Memory B cell (primary cell): ENCODE measurements at regions not wholly inside any gene's neighbourhood (a gene's known extent, or its start where the extent isn't known, plus 50 kb on each side); places are given as distances from the start of the nearest gene placed in this dataset.

Experiments used
- ATAC-seq: fragments of 150-1000 bp; cut with Tn5 transposase; 2 replicates; pipeline ENCODE4 v1.10.0; 2021; ENCODE audit warnings: low read depth, mild to moderate bottlenecking, moderate library complexity
- DNase-seq, 2 donors: peaks; one replicate each; pipeline ENCODE4 v3.0.0; 2022; ENCODE audit warnings: low spot score in 2 of 2
- H3K27ac Mint-ChIP-seq: one replicate; pipeline ENCODE4 v1.8.0; 2022; ENCODE audit warnings: mild to moderate bottlenecking, moderate library complexity, mixed read lengths
- H3K27me3 Mint-ChIP-seq: one replicate; pipeline ENCODE4 v1.8.0; 2022; ENCODE audit warnings: mixed read lengths
- H3K36me3 Mint-ChIP-seq: one replicate; pipeline ENCODE4 v1.8.0; 2022; ENCODE audit warnings: mild to moderate bottlenecking, mixed read lengths
- H3K4me1 Mint-ChIP-seq: one replicate; pipeline ENCODE4 v1.8.0; 2022; ENCODE audit warnings: mixed read lengths
- H3K4me3 Mint-ChIP-seq: one replicate; pipeline ENCODE4 v1.8.0; 2022; ENCODE audit warnings: mild to moderate bottlenecking, moderate library complexity, mixed read lengths
- H3K9me3 Mint-ChIP-seq: one replicate; pipeline ENCODE4 v1.8.0; 2022; ENCODE audit warnings: mixed read lengths

- Mint-ChIP-seq H3K36me3 (no peaks in the 10 kb centered on the region), H3K4me3 (no peak overlapping the region), H3K9me3 (peaks cover 4% of the 10 kb centered on the region), H3K4me1 (no peaks in the 10 kb centered on the region), H3K27me3 (peaks cover 17% of the 10 kb centered on the region), H3K27ac (no peak overlapping the region)
- ATAC-seq (no peak), DNase-seq (no peak)
Measured at GRCh38 chr16:9271841-9272240, 180.4 kb downstream of the HAPSTR1 start.

DNA sequence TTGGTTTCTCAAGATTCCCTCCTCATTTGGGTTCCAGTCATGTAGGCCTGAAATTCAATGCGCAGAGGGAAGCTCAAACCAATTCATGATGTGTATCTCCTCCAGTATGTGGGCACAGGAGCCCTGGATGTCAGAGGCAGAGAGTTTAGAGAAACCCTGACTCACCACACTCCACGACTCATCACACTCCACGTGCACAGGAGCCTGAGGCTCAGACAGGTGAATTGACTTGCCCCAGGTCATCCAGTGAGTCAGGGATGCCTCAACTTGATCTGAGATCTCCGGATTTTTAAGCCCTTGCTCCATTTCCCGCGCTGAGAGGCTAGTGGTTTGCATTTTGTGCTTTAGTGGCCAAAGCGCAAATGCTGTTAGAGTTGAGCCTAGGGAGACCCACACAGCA lies 183.9 kb downstream of the HAPSTR1 start:
- no peak overlapping the region for H3K27ac Mint-ChIP-seq
- H3K36me3 Mint-ChIP-seq, result no peaks in the 10 kb centered on the region
- no peaks in the 10 kb centered on the region for H3K4me1 Mint-ChIP-seq
- DNase-seq (no peak), ATAC-seq (no peak)
- H3K9me3 Mint-ChIP-seq, result peaks cover 4% of the 10 kb centered on the region
- H3K4me3 Mint-ChIP-seq, result no peak overlapping the region
- peaks cover 13% of the 10 kb centered on the region for H3K27me3 Mint-ChIP-seq

GRCh38 chr16:9275816-9276354 lies 184.4 kb downstream of the HAPSTR1 start:
- Mint-ChIP-seq H3K9me3 (peaks cover 4% of the 10 kb centered on the region), H3K27ac (no peak overlapping the region)

GRCh38 chr16:9279291-9280068 lies 188.0 kb downstream of the HAPSTR1 start:
- Mint-ChIP-seq H3K36me3 (no peaks in the 10 kb centered on the region), H3K9me3 (no peaks in the 10 kb centered on the region), H3K4me1 (no peaks in the 10 kb centered on the region), H3K27me3 (peaks cover 4% of the 10 kb centered on the region), H3K27ac (no peak overlapping the region), H3K4me3 (no peak overlapping the region)
- no peak for ATAC-seq
- no peak for DNase-seq

More at GRCh38 chr16:9275816-9276354, 184.4 kb downstream of the HAPSTR1 start:
- H3K4me3 Mint-ChIP-seq, result no peak overlapping the region
- ATAC-seq (no peak), DNase-seq (no peak)
- no peaks in the 10 kb centered on the region for H3K36me3 Mint-ChIP-seq
- H3K27me3 Mint-ChIP-seq, result peaks cover 12% of the 10 kb centered on the region
- no peaks in the 10 kb centered on the region for H3K4me1 Mint-ChIP-seq

DNA sequence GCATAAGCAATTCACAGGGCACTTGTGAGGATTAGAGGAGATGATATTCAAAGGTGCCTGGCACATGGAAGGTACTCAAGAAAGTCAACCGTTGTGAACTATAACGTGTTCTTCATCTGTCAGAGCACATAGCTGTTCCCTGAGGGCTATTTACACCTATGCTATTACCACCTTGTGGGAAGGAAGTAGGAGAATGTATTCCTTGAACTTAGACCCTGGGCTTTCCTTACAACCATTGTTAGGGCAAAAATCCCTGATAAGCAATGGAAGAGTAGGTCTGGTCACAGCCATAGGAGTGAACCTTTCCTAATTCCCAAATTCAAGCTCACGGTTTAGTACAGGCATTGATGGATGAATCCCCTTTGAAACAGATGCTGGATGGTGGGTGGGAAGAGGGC lies 188.6 kb downstream of the HAPSTR1 start:
- H3K4me3 Mint-ChIP-seq, result no peak overlapping the region
- DNase-seq (no peak), ATAC-seq (no peak)
- H3K4me1 Mint-ChIP-seq, result no peaks in the 10 kb centered on the region
- H3K27me3 Mint-ChIP-seq, result peaks cover 4% of the 10 kb centered on the region
- H3K27ac Mint-ChIP-seq, result no peak overlapping the region
- H3K36me3 Mint-ChIP-seq, result no peaks in the 10 kb centered on the region
- no peaks in the 10 kb centered on the region for H3K9me3 Mint-ChIP-seq

- H3K36me3 Mint-ChIP-seq, result no peaks in the 10 kb centered on the region
- peaks cover 3% of the 10 kb centered on the region for H3K9me3 Mint-ChIP-seq
- H3K4me3 Mint-ChIP-seq, result no peak overlapping the region
- DNase-seq (no peak), ATAC-seq (no peak)
- H3K4me1 Mint-ChIP-seq, result no peaks in the 10 kb centered on the region
- no peak overlapping the region for H3K27ac Mint-ChIP-seq
- H3K27me3 Mint-ChIP-seq, result peaks cover 2% of the 10 kb centered on the region
Measured at GRCh38 chr16:9286930-9287329, 195.5 kb downstream of the HAPSTR1 start.

- no peak overlapping the region for H3K4me3 Mint-ChIP-seq
- H3K27ac Mint-ChIP-seq, result no peak overlapping the region
- H3K9me3 Mint-ChIP-seq, result no peaks in the 10 kb centered on the region
- no peaks in the 10 kb centered on the region for H3K36me3 Mint-ChIP-seq
- no peaks in the 10 kb centered on the region for H3K4me1 Mint-ChIP-seq
- DNase-seq (no peak), ATAC-seq (no peak)
- peaks cover 2% of the 10 kb centered on the region for H3K27me3 Mint-ChIP-seq
Measured at GRCh38 chr16:9296271-9296590, 204.8 kb downstream of the HAPSTR1 start.

GRCh38 chr16:9297437-9298113 lies 206.1 kb downstream of the HAPSTR1 start:
- peaks cover 1% of the 10 kb centered on the region for H3K9me3 Mint-ChIP-seq
- H3K4me3 Mint-ChIP-seq, result no peak overlapping the region
- H3K4me1 Mint-ChIP-seq, result no peaks in the 10 kb centered on the region
- DNase-seq, result no peak
- no peak overlapping the region for H3K27ac Mint-ChIP-seq
- ATAC-seq, result no peak
- peaks cover 6% of the 10 kb centered on the region for H3K27me3 Mint-ChIP-seq
- H3K36me3 Mint-ChIP-seq, result no peaks in the 10 kb centered on the region

- Mint-ChIP-seq H3K4me3 (no peak overlapping the region), H3K27ac (no peak overlapping the region), H3K36me3 (no peaks in the 10 kb centered on the region), H3K9me3 (peaks cover 2% of the 10 kb centered on the region), H3K4me1 (no peaks in the 10 kb centered on the region), H3K27me3 (peaks cover 13% of the 10 kb centered on the region)
- ATAC-seq (no peak), DNase-seq (no peak)
Measured at GRCh38 chr16:9300252-9300651, 208.8 kb downstream of the HAPSTR1 start.

DNA sequence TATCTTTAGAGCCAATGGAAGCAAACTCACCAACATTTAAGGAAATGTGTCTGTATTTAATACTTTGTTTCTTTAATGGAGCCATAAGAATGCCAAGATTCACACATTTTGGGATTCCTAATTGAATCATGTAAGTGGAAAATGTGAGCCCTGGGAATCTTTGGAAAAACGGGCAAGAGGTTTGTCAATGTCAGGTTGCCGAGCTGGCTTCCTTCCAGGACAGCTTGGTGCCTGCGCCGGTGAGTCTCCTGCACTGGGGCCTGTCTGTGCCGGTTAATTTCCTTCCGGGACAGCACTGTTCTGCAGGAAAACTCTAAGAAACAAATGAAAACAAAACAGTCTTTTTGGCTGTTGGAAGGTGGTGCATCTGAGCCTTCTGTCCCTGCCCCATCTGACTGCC lies 210.6 kb downstream of the HAPSTR1 start:
- H3K4me3 Mint-ChIP-seq, result no peak overlapping the region
- DNase-seq (no peak), ATAC-seq (no peak)
- H3K9me3 Mint-ChIP-seq, result peaks cover 2% of the 10 kb centered on the region
- no peak overlapping the region for H3K27ac Mint-ChIP-seq
- no peaks in the 10 kb centered on the region for H3K36me3 Mint-ChIP-seq
- no peaks in the 10 kb centered on the region for H3K4me1 Mint-ChIP-seq
- peaks cover 15% of the 10 kb centered on the region for H3K27me3 Mint-ChIP-seq

GRCh38 chr16:9306753-9307152 lies 215.3 kb downstream of the HAPSTR1 start:
- Mint-ChIP-seq H3K4me3 (no peak overlapping the region), H3K36me3 (no peaks in the 10 kb centered on the region), H3K4me1 (no peaks in the 10 kb centered on the region), H3K27ac (no peak overlapping the region), H3K27me3 (peaks cover 14% of the 10 kb centered on the region), H3K9me3 (peaks cover 2% of the 10 kb centered on the region)
- DNase-seq (no peak), ATAC-seq (no peak)

DNA sequence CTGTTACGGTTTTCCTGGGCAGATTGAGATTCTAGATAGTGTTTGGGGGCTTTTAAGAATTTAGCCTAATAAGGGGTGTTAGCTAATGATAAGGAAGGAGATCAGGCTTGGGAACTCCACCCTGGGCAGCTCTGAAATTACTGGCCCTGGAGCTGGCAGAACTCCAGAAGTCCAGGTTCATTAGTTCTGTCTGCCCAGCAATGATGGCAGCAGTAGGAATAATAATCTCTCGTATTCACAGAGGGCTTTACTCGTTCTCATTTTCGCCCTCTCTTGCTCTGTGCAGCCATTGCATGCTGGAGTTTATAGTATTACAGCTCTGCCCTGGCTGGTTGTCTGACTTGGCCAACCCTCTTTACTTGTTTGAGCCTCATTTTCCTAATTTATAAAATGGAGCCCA lies 216.0 kb downstream of the HAPSTR1 start:
- H3K4me3 Mint-ChIP-seq, result no peak overlapping the region
- no peaks in the 10 kb centered on the region for H3K36me3 Mint-ChIP-seq
- H3K27ac Mint-ChIP-seq, result no peak overlapping the region
- ATAC-seq, result no peak
- peaks cover 2% of the 10 kb centered on the region for H3K9me3 Mint-ChIP-seq
- peaks cover 14% of the 10 kb centered on the region for H3K27me3 Mint-ChIP-seq
- H3K4me1 Mint-ChIP-seq, result no peaks in the 10 kb centered on the region
- no peak for DNase-seq

DNA sequence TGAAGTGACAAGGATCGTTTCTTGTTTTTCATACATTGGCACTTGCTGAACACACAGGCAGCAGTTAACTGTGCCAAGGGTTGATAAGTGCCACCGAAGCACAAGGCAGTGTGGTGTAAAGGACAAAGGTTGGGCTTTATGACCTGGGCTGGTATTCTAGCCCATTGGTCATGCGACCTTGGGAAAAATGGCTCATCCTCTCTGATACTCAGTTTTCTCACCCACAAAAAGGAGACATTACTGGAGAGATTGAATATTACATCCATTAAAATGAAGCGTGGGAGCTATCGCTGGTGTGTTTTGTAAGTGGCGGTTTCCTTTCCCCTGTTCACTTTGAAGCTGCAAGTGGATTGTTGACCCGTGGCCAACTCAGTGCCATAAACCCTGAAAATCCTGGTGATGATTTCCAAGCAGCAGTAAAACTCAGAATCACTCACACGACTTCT lies 216.9 kb downstream of the HAPSTR1 start:
- Mint-ChIP-seq H3K9me3 (no peaks in the 10 kb centered on the region), H3K27ac (no peak overlapping the region), H3K36me3 (no peaks in the 10 kb centered on the region), H3K4me3 (no peak overlapping the region), H3K4me1 (no peaks in the 10 kb centered on the region), H3K27me3 (peaks cover 12% of the 10 kb centered on the region)
- ATAC-seq, result no peak
- DNase-seq, result no peak

GRCh38 chr16:9308850-9309249 lies 217.4 kb downstream of the HAPSTR1 start:
- ATAC-seq, result no peak
- DNase-seq, result no peak
- Mint-ChIP-seq H3K4me1 (no peaks in the 10 kb centered on the region), H3K9me3 (no peaks in the 10 kb centered on the region), H3K4me3 (no peak overlapping the region), H3K36me3 (no peaks in the 10 kb centered on the region), H3K27ac (no peak overlapping the region), H3K27me3 (peaks cover 12% of the 10 kb centered on the region)
